ENCODE measurements at regions not wholly inside any gene's neighbourhood (a gene's known extent, or its start where the extent isn't known, plus 50 kb on each side); places are given as distances from the start of the nearest gene placed in this dataset.

GRCh38 chr7:81197266-81197665 lies 278.4 kb upstream of the SEMA3C start (continued):
- TF ChIP-seq ZNF396 (CRISPR knock-in tag; IDR thresholded peaks at IDR 0.05; ENCODE audit: borderline replicate concordance): no peak
- no peak for TF ChIP-seq GABPB1 (CRISPR knock-in tag; IDR thresholded peaks at IDR 0.05)
- TF ChIP-seq CREM (CRISPR knock-in tag; IDR thresholded peaks at IDR 0.05): no peak

- H3K27ac Mint-ChIP-seq: no peak overlapping the region
- no peak for DNase-seq (ENCODE audit: low spot score)
- H3K9me3 Mint-ChIP-seq: no peaks in the 10 kb centered on the region
- ChIA-PET POLR2A (no interaction called here), CTCF (no interaction called here)
- ATAC-seq: no peak
- H3K4me3 Mint-ChIP-seq: no peak overlapping the region
- no peaks in the 10 kb centered on the region for H3K4me1 Mint-ChIP-seq
- no peak for TF ChIP-seq FOXP4 (CRISPR knock-in tag; IDR thresholded peaks at IDR 0.05)
- TF ChIP-seq, protein P1, sequence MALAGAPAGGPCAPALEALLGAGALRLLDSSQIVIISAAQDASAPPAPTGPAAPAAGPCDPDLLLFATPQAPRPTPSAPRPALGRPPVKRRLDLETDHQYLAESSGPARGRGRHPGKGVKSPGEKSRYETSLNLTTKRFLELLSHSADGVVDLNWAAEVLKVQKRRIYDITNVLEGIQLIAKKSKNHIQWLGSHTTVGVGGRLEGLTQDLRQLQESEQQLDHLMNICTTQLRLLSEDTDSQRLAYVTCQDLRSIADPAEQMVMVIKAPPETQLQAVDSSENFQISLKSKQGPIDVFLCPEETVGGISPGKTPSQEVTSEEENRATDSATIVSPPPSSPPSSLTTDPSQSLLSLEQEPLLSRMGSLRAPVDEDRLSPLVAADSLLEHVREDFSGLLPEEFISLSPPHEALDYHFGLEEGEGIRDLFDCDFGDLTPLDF (CRISPR knock-in tag; IDR thresholded peaks at IDR 0.05): no peak
- H3K36me3 Mint-ChIP-seq: no peaks in the 10 kb centered on the region
- no peaks in the 10 kb centered on the region for H3K27me3 Mint-ChIP-seq (ENCODE audit: low read depth)
Observed at GRCh38 chr7:81195033-81195432, 276.2 kb upstream of the SEMA3C start.

GRCh38 chr7:81190997-81191768 lies 272.3 kb upstream of the SEMA3C start:
- no peak for ATAC-seq
- Mint-ChIP-seq H3K27ac (no peak overlapping the region), H3K4me3 (no peak overlapping the region), H3K36me3 (no peaks in the 10 kb centered on the region), H3K27me3 (ENCODE audit: low read depth) (no peaks in the 10 kb centered on the region), H3K9me3 (no peaks in the 10 kb centered on the region), H3K4me1 (no peaks in the 10 kb centered on the region)
- CTCF ChIA-PET: no interaction called here
- POLR2A ChIA-PET: no interaction called here
- no peak for DNase-seq (ENCODE audit: low spot score)
- TF ChIP-seq MYBL2 (CRISPR knock-in tag; IDR thresholded peaks at IDR 0.05) (no peak), CREM (CRISPR knock-in tag; IDR thresholded peaks at IDR 0.05) (no peak), ZNF219 (CRISPR knock-in tag; IDR thresholded peaks at IDR 0.05; ENCODE audit: borderline replicate concordance) (no peak), SMAD3 (CRISPR knock-in tag; IDR thresholded peaks at IDR 0.05; ENCODE audit: borderline replicate concordance) (no peak), NFATC4 (CRISPR knock-in tag; IDR thresholded peaks at IDR 0.05) (no peak), OVOL2 (CRISPR knock-in tag; IDR thresholded peaks at IDR 0.05; ENCODE audit: borderline replicate concordance) (no peak), ZNF416 (CRISPR knock-in tag; IDR thresholded peaks at IDR 0.05) (no peak), RORB (CRISPR knock-in tag; IDR thresholded peaks at IDR 0.05) (no peak), PRRX2 (CRISPR knock-in tag; IDR thresholded peaks at IDR 0.05) (no peak), IRF2 (CRISPR knock-in tag; IDR thresholded peaks at IDR 0.05; ENCODE audit: borderline replicate concordance, low read depth) (no peak), ZNF425 (CRISPR knock-in tag; conservative IDR thresholded peaks at IDR 0.05) (no peak)

GRCh38 chr7:81187753-81188152 lies 268.9 kb upstream of the SEMA3C start:
- DNase-seq (ENCODE audit: low spot score): no peak
- TF ChIP-seq SMAD3 (CRISPR knock-in tag; IDR thresholded peaks at IDR 0.05; ENCODE audit: borderline replicate concordance): no peak
- TF ChIP-seq FOXP4 (CRISPR knock-in tag; IDR thresholded peaks at IDR 0.05): no peak
- TF ChIP-seq NR3C1 (CRISPR knock-in tag; conservative IDR thresholded peaks at IDR 0.05; ENCODE audit: low read depth): no peak
- TF ChIP-seq ZNF263 (CRISPR knock-in tag; IDR thresholded peaks at IDR 0.05; ENCODE audit: low read depth): no peak
- TF ChIP-seq ZNF317 (CRISPR knock-in tag; IDR thresholded peaks at IDR 0.05; ENCODE audit: borderline replicate concordance, low read depth): no peak
- no peak for TF ChIP-seq MYBL2 (CRISPR knock-in tag; IDR thresholded peaks at IDR 0.05)
- no peak for TF ChIP-seq USF2 (CRISPR knock-in tag; IDR thresholded peaks at IDR 0.05)
- TF ChIP-seq, protein P2, sequence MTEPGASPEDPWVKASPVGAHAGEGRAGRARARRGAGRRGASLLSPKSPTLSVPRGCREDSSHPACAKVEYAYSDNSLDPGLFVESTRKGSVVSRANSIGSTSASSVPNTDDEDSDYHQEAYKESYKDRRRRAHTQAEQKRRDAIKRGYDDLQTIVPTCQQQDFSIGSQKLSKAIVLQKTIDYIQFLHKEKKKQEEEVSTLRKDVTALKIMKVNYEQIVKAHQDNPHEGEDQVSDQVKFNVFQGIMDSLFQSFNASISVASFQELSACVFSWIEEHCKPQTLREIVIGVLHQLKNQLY (CRISPR knock-in tag; IDR thresholded peaks at IDR 0.05): no peak
- TF ChIP-seq ELF4 (CRISPR knock-in tag; IDR thresholded peaks at IDR 0.05; ENCODE audit: low read depth): no peak
- no peak for TF ChIP-seq ZNF416 (CRISPR knock-in tag; IDR thresholded peaks at IDR 0.05)

More at GRCh38 chr7:81187753-81188152, 268.9 kb upstream of the SEMA3C start:
- no peak overlapping the region for H3K27ac Mint-ChIP-seq
- POLR2A ChIA-PET: no interaction called here
- no peak overlapping the region for H3K4me3 Mint-ChIP-seq
- no peak for ATAC-seq
- no peaks in the 10 kb centered on the region for H3K27me3 Mint-ChIP-seq (ENCODE audit: low read depth)
- 0 out of 2 replicates have a peak, but pooled peaks cover 10% of the 10 kb centered on the region for H3K9me3 Mint-ChIP-seq
- CTCF ChIA-PET: no interaction called here
- no peaks in the 10 kb centered on the region for H3K4me1 Mint-ChIP-seq
- H3K36me3 Mint-ChIP-seq: no peaks in the 10 kb centered on the region
